GM12891 (cell line): ENCODE measurements at regions not wholly inside any gene's neighbourhood (a gene's known extent, or its start where the extent isn't known, plus 50 kb on each side); places are given as distances from the start of the nearest gene placed in this dataset.

Experiments used
- PAX5 ChIP-seq: IDR thresholded peaks from 2 replicates; pipeline ENCODE4 v1.6.1; 2011; ENCODE audit warnings: low read length, moderate library complexity, mild to moderate bottlenecking; ENCODE audit not compliant: insufficient read depth, severe bottlenecking
- POLR2A ChIP-seq: IDR thresholded peaks from 2 replicates; pipeline ENCODE4 v1.6.1; 2011; ENCODE audit warnings: low read depth, low read length, control low read depth
- POLR2AphosphoS5 ChIP-seq: IDR thresholded peaks from 2 replicates; pipeline ENCODE4 v1.6.1; 2011; ENCODE audit warnings: low read depth, low read length, control low read depth
- POU2F2 ChIP-seq: IDR thresholded peaks from 2 replicates; pipeline ENCODE4 v1.6.1; 2011; ENCODE audit warnings: low read depth, mild to moderate bottlenecking, control low read depth, low read length, moderate library complexity
- SPI1 ChIP-seq: IDR thresholded peaks from 2 replicates; pipeline ENCODE4 v1.6.1; 2011; ENCODE audit warnings: low read depth, low read length, control low read depth
- TAF1 ChIP-seq: IDR thresholded peaks from 2 replicates; pipeline ENCODE4 v1.6.1; 2011; ENCODE audit warnings: low read depth, low read length, control low read depth

GRCh38 chr17:33667052-33667509 lies 374.0 kb upstream of the ASIC2 start:
- TF ChIP-seq TAF1 (no peak), POLR2AphosphoS5 (no peak), POLR2A (no peak), POU2F2 (no peak), SPI1 (no peak), PAX5 (no peak)
